Ishikawa (cell line): ENCODE measurements at regions not wholly inside any gene's neighbourhood (a gene's known extent, or its start where the extent isn't known, plus 50 kb on each side); places are given as distances from the start of the nearest gene placed in this dataset.

Experiments used
- CEBPB ChIP-seq: IDR thresholded peaks from 2 replicates; pipeline ENCODE4 v1.6.1; 2012
- CREB1 ChIP-seq: IDR thresholded peaks from 2 replicates; pipeline ENCODE4 v1.6.1; 2012; ENCODE audit warnings: low read depth
- EGR1 ChIP-seq: IDR thresholded peaks from 2 replicates; pipeline ENCODE4 v1.6.1; 2012
- EP300 ChIP-seq: IDR thresholded peaks from 2 replicates; pipeline ENCODE4 v1.6.1; 2012; ENCODE audit warnings: borderline replicate concordance
- FOXM1 ChIP-seq: IDR thresholded peaks from 2 replicates; pipeline ENCODE4 v1.6.1; 2012; ENCODE audit warnings: low read depth, borderline replicate concordance
- NFIC ChIP-seq: IDR thresholded peaks from 2 replicates; pipeline ENCODE4 v1.6.1; 2012
- RAD21 ChIP-seq: IDR thresholded peaks from 2 replicates; pipeline ENCODE4 v1.6.1; 2012; ENCODE audit warnings: low read depth
- TAF1 ChIP-seq: IDR thresholded peaks from 2 replicates; pipeline ENCODE4 v1.6.1; 2012; ENCODE audit warnings: low read depth, mild to moderate bottlenecking
- TCF12 ChIP-seq: IDR thresholded peaks from 2 replicates; pipeline ENCODE4 v1.6.1; 2012; ENCODE audit warnings: low read depth
- TEAD4 ChIP-seq: IDR thresholded peaks from 2 replicates; pipeline ENCODE4 v1.6.1; 2012
- YY1 ChIP-seq: IDR thresholded peaks from 2 replicates; pipeline ENCODE4 v1.6.1; 2012; ENCODE audit warnings: low read depth
- ZBTB7A ChIP-seq: IDR thresholded peaks from 2 replicates; pipeline ENCODE4 v1.6.1; 2012; ENCODE audit warnings: low read depth
- TF ChIP-seq, protein P1 (sequence below): IDR thresholded peaks from 2 replicates; pipeline ENCODE4 v1.6.1; 2012
- TF ChIP-seq, protein P2 (sequence below): IDR thresholded peaks from 2 replicates; pipeline ENCODE4 v1.6.1; 2012; ENCODE audit warnings: low read depth, mild to moderate bottlenecking
- TF ChIP-seq, protein P3 (sequence below): IDR thresholded peaks from 2 replicates; pipeline ENCODE4 v1.6.1; 2012

DNA sequence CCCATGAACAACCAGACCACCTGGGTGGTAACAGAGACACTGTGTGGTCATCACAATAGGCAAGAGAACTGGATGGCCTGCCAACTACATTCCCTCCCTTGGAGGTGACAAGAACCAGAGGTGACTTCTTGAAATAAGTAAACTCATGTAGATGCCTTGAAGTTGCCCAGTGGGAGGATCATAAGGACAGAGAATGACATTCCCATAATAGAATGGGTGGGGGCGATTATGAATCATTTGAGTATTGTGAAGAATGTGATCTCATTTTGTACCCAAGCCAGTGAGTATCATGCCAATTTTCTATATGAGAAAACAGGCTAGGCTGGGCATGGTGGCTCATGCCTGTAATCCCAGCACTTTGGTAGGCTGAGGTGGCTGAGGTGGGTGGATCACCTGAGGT, 211.4 kb upstream of the GYPC start:
- TF ChIP-seq NFIC (no peak), EP300 (no peak), YY1 (no peak), TEAD4 (no peak), EGR1 (no peak)
- TF ChIP-seq, protein P1, sequence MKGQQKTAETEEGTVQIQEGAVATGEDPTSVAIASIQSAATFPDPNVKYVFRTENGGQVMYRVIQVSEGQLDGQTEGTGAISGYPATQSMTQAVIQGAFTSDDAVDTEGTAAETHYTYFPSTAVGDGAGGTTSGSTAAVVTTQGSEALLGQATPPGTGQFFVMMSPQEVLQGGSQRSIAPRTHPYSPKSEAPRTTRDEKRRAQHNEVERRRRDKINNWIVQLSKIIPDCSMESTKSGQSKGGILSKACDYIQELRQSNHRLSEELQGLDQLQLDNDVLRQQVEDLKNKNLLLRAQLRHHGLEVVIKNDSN: no peak
- TF ChIP-seq, protein P2, sequence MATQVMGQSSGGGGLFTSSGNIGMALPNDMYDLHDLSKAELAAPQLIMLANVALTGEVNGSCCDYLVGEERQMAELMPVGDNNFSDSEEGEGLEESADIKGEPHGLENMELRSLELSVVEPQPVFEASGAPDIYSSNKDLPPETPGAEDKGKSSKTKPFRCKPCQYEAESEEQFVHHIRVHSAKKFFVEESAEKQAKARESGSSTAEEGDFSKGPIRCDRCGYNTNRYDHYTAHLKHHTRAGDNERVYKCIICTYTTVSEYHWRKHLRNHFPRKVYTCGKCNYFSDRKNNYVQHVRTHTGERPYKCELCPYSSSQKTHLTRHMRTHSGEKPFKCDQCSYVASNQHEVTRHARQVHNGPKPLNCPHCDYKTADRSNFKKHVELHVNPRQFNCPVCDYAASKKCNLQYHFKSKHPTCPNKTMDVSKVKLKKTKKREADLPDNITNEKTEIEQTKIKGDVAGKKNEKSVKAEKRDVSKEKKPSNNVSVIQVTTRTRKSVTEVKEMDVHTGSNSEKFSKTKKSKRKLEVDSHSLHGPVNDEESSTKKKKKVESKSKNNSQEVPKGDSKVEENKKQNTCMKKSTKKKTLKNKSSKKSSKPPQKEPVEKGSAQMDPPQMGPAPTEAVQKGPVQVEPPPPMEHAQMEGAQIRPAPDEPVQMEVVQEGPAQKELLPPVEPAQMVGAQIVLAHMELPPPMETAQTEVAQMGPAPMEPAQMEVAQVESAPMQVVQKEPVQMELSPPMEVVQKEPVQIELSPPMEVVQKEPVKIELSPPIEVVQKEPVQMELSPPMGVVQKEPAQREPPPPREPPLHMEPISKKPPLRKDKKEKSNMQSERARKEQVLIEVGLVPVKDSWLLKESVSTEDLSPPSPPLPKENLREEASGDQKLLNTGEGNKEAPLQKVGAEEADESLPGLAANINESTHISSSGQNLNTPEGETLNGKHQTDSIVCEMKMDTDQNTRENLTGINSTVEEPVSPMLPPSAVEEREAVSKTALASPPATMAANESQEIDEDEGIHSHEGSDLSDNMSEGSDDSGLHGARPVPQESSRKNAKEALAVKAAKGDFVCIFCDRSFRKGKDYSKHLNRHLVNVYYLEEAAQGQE: no peak
- TF ChIP-seq, protein P3, sequence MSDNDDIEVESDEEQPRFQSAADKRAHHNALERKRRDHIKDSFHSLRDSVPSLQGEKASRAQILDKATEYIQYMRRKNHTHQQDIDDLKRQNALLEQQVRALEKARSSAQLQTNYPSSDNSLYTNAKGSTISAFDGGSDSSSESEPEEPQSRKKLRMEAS: no peak

DNA sequence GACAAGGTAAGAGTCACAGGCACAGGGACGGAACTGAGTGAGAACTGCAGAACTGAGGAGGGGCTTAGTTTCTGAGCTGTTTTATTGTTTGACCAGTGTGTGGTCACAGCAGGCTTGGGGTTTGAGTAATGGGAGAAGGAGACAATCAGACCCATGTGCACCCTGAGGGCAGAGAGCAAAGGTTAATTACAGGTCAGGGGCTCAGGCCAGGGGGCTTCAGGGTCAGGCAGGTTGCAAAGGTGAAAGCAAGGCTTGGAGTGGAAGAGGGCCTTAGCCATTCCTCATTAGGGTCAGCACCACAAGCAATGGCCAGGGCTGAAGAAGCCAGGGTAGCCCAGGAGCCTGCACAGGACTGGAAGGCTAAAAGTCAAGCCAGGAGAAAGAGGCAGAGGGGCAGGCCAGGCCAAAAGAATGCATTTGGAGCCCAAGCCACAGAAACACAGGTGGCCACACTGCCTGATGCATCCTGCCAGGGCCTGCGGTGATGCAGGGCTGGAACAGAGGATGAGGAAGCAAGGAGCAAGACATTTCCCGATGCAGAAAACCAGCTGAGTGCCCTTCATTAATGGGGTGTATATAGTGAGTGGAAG, 209.8 kb upstream of the GYPC start:
- TF ChIP-seq NFIC (no peak), EP300 (no peak), TAF1 (no peak)
- TF ChIP-seq, protein P1: no peak
- TF ChIP-seq, protein P3: no peak

DNA sequence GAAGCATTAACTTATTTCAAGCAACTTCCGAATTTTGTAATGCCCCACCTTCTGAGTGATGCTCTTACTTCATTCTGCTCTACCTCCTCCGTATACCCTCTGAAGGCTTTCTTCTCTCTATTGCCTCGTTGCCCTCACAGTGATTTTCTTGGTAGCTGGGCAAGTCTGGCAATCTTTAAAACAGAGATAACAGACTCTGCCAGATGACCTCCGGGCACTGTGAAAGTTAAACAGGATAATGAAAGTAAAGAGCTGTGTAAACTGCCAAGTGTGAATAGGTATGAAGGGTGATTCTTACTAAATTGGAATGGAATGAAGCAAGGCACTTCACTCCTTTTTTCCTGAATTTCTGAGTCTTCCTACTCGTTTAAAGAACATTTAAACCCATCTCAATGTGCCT, 207.3 kb upstream of the GYPC start:
- TF ChIP-seq EP300 (no peak), CREB1 (no peak)
- TF ChIP-seq, protein P2: no peak

DNA sequence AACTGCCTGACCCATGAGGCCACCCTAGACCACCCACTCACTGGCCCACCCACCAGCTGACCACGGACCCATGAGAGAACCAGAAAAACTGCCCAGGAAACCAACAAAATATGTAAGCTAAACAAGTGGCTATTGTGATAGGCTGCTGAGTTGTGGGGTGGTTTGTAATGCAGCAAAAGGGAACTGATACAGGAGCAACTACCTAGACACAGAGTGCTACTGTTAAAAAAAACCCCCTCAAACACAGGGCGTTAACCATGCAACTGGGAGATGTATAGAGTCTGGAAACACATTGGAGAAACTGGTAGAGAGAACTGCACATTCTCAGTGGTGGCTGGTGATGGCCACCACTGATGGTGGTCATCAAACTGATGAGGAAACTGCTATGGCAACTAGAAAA, 206.3 kb upstream of the GYPC start:
- TF ChIP-seq NFIC (no peak), FOXM1 (no peak), YY1 (no peak), EP300 (no peak), RAD21 (no peak), ZBTB7A (no peak), CREB1 (no peak), CEBPB (no peak)
- TF ChIP-seq, protein P2: no peak
- TF ChIP-seq, protein P1: no peak

DNA sequence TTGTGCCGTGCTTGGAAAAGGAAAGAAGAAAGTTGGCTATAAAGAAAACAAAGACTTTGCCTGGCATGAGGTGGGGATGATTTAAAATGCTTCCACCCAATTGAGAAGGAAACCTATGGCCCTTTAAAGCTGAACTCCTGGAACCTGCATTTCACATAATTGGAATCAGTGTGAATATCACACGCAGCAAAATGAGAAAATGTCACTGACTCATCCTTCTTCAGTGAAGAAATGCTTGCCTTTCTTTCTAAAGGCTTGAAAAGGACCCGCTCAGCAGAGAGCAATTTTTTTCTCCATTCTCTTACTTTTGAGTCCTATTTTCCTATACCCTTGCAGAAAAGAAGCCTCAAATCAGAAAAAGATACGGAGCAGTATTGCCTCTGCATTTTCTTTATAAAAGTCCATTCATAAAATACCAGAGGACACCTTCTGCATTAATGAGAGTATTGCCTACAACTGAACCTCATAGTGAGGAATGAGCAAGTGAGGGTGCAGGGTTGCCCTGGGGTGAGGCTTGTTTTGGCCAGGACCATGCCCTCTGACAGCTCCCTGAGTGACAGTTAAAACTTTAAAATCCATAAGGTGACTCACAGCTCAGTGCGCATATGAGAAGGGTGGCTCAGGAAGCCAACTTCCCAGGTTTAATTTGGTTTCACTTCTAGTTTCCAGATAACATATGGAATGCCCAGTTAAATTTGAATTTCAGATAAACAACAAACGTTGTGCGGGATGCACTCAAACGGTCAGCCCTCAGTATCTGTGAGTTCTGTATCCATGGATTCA, 191.9 kb upstream of the GYPC start:
- no peak for TF ChIP-seq TCF12
- no peak for TF ChIP-seq YY1
- TF ChIP-seq, protein P3: no peak
- no peak for TF ChIP-seq EP300
- no peak for TF ChIP-seq RAD21
- TF ChIP-seq CEBPB: no peak
- no peak for TF ChIP-seq CREB1
- TF ChIP-seq, protein P2: no peak
- no peak for TF ChIP-seq TAF1
